ENCODE measurements at regions not wholly inside any gene's neighbourhood (a gene's known extent, or its start where the extent isn't known, plus 50 kb on each side); places are given as distances from the start of the nearest gene placed in this dataset.

GRCh38 chr4:180398564-180398963 is 1844.6 kb upstream of the TENM3 start:
- DNase-seq (ENCODE audit: low spot score), result no peak

GRCh38 chr4:180407275-180407885 is 1835.8 kb upstream of the TENM3 start:
- no peak for DNase-seq (ENCODE audit: low spot score)

DNA sequence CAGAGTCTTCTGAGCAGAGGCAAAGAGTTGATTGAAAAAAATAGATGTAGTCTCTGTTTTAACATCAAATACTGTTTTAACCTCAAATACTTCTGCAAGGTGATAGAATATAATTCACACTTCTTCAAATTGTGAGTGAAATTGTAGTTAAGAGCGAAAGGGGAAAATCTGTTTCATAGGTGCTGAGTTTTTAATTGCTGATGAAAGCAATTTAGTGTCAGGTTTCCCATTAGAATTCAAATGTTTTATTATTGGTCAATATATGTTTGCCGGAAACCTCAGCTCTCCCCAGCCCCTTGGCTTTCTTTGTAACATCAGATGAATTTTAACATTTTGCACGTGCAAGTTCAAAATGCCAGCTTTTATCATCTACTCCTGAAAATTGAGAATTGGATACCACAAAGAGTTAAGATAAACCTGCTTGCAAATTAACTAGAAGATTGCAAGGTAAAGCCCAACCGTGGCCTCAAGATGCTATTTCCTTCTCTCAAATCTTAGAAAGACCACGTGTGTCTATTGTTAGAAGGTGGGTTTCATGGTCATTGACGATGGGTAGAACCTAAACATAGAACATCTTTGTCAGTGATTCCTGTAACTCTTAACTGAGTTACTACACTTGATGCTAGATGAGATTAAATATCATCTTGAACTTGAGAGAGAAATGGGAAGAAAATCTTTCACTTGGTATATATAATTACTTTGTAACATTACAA is 1824.2 kb upstream of the TENM3 start:
- DNase-seq (ENCODE audit: low spot score), result no peak

DNA sequence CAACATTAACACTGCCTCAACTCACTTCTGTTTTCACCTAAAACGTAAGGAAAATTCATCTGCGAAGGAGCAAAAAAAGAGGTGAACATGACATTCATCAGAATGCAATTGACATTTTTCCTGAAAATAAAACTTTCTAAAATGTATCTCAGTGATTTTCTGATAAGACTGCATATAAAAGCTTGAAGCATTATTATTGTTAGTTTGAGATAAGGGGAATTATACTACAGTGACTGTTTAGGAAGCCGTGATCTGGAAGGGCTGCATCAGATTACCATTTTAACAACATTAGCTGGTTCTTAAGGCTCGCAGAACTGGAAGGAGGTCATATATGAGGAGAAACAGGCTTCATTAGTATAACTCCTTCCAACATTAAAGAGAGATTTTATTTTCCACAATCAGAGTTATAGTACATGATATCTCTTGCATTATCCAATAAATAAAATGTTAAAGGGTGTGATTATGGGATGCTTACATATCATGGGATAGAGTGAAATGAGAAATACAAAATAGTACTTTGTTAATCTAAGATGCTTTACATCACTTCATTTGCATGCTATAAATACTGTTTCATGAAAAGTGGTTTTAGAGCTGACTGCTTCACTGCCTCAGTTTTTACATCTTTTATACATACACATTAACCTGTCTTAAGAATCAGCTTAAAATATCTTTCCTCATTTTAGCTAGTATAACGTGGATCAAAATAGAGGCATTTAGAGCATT is 1820.1 kb upstream of the TENM3 start:
- DNase-seq (ENCODE audit: low spot score), result no peak

- DNase-seq (ENCODE audit: low spot score), result no peak
These were observed 1819.5 kb upstream of the TENM3 start for GRCh38 chr4:180423712-180424057.

DNA sequence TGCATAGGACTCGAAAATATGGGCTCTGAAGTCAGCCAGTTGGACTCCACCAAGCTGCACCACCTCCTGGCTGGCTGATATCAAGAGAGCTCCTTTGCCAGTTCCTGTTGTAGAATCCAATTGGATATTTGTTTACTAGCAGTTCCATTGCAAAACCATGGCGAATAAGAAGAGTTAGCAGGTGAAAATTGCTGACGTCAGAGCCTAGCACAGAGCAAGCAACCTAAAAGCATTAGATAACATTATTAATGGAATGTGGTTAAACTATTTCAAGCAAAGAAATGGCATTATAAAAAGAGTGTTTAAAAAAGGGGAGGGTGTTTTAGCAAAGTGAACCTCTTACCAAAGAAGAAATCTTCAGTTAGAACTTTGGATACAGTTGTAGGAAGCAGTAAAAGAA is 1816.3 kb upstream of the TENM3 start:
- no peak for DNase-seq (ENCODE audit: low spot score)

DNA sequence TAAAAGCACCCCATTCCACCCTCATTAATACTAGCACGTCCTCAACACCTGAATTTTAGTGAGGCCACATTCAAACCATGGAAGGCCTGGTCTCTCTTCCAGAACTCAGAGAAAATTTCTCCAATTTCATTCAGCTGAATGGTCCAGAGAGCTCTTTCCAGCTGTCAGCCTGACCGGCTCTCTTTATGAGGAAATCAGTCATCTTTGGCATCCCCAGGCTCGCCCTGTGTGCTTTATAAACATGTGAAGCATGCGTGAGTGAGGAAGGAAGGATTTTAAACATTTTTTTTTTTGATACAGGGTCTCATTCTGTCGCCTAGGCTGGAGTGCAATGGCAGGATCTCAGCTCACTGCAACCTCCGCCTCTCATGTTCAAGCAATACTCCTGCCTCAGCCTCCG is 1812.9 kb upstream of the TENM3 start:
- DNase-seq (ENCODE audit: low spot score), result no peak

- DNase-seq (ENCODE audit: low spot score), result no peak
These were observed 1808.9 kb upstream of the TENM3 start for GRCh38 chr4:180434131-180434895.

GRCh38 chr4:180436361-180436760 is 1806.8 kb upstream of the TENM3 start:
- peak; percentile 55 for DNase-seq (ENCODE audit: low spot score)

GRCh38 chr4:180437601-180438000 is 1805.6 kb upstream of the TENM3 start:
- no peak for DNase-seq (ENCODE audit: low spot score)

DNA sequence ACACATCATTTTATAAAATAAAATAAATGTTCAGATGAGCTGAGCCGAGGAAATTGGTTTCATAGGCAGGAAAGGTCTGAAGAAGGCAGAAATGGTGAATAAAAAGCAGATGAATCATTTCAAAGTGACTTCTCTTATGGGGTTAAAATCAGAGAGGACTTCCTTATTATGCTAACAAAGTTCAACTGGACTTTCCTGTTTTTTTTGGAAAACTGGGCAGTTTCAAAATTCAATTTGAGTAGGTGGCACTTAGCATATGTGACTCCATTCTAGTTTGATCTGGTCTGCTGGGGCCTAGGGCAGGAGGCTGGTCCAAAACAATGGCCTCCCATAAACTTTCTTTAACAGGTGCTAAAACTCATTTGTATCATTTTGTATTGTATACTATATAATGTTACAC is 1794.9 kb upstream of the TENM3 start:
- no peak for DNase-seq (ENCODE audit: low spot score)

DNA sequence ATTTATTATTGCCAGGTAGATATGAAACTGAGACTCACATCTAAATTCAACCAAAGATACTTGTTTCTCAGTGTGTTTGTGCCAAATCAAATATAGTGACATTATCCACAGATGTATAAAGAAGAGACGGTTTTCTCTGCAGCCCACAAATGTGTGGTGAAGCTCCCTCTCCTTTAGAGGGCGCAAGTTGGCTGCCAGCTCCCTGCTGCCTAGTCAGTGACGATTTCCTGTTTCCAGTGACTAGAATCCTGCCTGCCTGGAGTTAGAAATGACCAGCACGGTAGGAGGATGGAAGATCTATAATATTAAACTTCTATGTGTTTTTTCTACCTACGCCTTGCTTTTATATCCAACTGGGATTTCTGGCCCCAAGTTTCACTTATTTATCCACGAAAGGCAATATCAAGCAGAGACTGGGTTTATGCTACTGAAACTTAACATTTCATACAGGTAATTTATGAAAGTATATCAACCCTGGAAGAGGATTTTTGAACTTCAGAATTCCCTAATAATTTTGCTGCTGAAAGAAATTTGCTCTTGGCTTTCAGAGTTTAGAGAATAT is 1793.7 kb upstream of the TENM3 start:
- peak; percentile 45 for DNase-seq (ENCODE audit: low spot score)

DNA sequence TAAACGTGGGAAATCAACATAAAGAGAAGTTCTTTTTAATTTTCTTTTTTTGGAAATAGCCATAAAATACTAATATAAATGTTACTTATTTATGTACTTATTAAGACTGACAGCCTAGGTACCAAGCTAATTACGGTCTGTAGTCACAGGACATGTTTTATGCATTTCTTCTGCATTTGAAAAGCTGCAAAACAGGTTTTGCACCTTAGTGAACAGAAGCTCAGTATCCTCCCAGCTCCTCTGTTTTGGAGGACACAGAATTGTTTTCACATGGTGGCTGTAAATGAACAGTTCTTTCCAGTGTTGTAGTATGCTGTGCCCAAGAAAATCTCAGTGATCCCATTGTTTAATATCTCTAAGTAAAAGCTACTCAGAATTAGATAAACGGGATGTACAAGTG is 1788.0 kb upstream of the TENM3 start:
- no peak for DNase-seq (ENCODE audit: low spot score)

DNA sequence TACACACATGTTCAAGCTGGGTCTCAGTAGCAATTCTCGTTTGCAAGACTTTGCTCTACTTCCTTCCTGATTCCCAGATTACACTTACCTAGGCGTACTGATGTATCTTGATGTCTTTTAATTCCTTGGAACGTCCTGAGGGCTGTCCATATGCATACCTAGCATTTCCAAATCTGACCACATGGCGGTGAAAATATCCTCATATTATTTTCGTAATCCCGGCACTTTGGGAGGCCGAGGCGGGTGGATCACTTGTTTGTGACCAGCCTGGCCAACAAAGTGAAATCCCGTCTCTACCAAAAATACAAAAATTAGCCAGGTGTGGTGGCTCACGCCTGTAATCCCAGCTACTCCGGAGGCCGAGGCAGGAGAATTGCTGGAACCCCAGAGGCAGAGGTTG is 1786.3 kb upstream of the TENM3 start:
- no peak for DNase-seq (ENCODE audit: low spot score)

DNA sequence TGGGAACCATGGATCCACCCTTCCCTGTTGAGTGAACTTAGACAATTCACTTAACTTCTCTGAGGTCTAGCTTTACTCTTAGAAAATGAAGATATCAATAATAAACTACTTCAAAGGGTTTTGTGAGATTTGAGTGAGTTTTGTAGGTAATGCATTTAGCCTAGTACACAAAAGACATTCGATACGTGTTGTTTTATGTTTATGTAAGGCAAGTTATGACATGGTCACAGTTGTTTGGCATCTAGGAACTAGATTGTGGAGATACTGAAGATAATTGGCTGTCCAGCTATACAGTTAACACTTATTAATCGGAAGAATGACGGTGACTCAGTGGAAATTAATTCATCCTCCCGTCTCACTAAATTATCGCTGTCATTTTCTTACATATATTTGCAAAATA is 1781.1 kb upstream of the TENM3 start:
- no peak for DNase-seq (ENCODE audit: low spot score)

DNA sequence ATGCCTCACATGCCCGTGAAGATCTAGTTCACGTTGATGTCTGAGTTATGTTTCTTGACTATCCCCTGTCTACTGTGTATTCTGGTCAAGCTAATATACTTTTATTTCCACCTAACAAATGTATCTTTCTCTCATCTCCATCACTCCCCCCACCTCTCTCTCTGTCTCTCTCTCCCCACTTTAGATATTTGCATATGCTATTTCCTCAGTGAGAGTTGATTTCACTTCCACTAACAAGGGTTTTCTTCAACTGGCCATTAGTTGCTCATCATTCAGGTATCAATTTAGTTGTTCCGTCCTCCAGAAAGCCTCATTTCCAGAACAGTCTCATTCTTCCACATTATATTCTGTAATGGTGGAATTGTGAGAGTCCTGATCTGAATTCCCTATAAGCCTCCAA is 1777.8 kb upstream of the TENM3 start:
- DNase-seq (ENCODE audit: low spot score), result no peak

DNA sequence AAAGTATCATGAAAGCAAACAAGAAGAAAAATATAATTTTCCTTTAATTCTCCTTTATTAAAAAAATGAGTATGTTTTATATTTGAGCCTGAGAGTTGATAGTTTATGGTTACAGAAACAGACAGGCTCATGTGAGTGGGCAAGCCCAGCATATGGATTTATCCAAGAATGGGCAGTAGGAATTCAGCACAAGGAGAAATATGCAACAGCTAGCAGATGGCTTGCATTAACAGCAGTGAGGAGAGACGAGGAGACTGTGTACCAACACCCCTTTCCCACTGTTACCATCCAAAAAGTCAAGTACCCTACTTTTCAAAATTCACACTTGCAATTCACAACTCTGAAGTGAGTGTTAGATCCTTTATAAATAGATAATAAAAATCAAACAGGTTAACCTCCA is 1760.2 kb upstream of the TENM3 start:
- no peak for DNase-seq (ENCODE audit: low spot score)

DNA sequence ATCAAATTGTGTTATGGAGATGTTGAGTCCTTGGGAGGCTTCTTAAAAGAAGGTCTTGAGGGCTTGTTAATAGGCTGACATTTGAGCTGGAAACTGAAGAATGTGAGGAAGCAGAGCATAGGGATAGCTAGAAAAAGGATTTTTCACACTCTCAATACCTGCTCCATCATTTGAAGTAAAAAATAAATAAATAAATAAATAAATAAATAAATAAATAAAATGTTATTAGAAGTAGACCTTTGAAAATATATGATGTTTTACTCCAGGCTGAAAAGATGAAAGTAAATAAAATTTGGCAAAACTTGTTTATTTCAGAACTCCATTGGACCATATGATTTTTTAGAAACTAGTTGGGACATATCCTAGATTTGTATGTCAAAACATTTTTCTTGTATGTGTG is 1757.8 kb upstream of the TENM3 start:
- DNase-seq (ENCODE audit: low spot score), result no peak

GRCh38 chr4:180486342-180486741 is 1756.9 kb upstream of the TENM3 start:
- DNase-seq (ENCODE audit: low spot score), result no peak

DNA sequence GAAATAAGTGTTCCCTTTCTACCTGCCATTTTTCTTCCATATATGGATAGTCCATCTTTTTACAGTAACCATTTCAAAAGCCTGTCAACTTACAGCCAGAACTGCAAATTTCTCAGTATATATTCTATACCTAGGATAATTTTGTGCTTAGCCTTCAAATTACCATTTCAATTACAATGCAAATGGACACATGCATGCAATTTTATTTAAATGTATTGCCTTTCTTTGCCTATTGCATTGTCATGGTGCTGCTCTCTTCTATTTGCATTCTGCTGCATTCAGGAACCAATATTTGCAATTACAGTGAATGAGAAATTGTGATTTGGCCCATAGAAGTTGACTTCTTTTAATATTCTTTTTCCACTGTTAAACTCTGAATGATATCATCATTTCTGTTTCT is 1753.4 kb upstream of the TENM3 start:
- no peak for DNase-seq (ENCODE audit: low spot score)

- no peak for DNase-seq (ENCODE audit: low spot score)
These were observed 1752.0 kb upstream of the TENM3 start for GRCh38 chr4:180491210-180491609.

GRCh38 chr4:180493299-180493698 is 1749.9 kb upstream of the TENM3 start:
- DNase-seq (ENCODE audit: low spot score), result no peak
